GM19455 (cell line): ENCODE measurements at regions not wholly inside any gene's neighbourhood (a gene's known extent, or its start where the extent isn't known, plus 50 kb on each side); places are given as distances from the start of the nearest gene placed in this dataset.

Experiments used
- ATAC-seq: cut with Tn5 transposase; IDR thresholded peaks from one replicate; pipeline ENCODE4 v1.9.1; 2021; ENCODE audit not compliant: unreplicated experiment

GRCh38 chr20:24773751-24774201 is 175.3 kb upstream of the CST7 start:
- ATAC-seq, result no peak

GRCh38 chr20:24775966-24776365 is 173.1 kb upstream of the CST7 start:
- ATAC-seq, result no peak

DNA sequence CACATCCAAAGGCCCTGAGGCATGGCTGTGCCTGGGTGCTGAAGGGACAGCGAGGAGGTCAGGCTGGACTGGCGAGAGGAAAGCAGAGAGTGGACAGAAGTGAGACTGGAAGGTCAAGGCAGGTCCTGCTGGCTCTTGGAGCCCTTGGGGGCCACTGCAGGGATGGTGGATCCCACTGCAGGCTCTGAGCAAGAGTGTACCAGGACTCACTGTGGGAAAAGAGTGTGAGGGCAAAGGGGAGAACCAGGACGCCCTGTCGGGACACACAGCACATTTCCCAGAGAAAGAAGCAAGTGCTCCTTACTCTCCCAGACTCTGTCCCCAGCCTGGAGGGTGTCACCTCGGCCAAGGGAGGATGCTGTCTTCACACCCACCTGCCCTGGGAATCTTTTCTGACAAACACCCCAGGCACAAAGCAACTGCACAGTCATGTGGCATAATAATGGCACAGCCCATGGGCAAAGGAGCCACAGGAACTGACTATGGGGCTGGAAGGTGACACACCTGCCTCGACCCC is 172.3 kb upstream of the CST7 start:
- ATAC-seq, result no peak

GRCh38 chr20:24777746-24778145 is 171.3 kb upstream of the CST7 start:
- ATAC-seq, result no peak

- no peak for ATAC-seq
Observed at GRCh38 chr20:24778585-24779031, 170.5 kb upstream of the CST7 start.

- no peak for ATAC-seq
Observed at GRCh38 chr20:24779131-24779530, 169.9 kb upstream of the CST7 start.

- no peak for ATAC-seq
Observed at GRCh38 chr20:24779946-24780345, 169.1 kb upstream of the CST7 start.

GRCh38 chr20:24780674-24781417 is 168.2 kb upstream of the CST7 start:
- no peak for ATAC-seq

GRCh38 chr20:24781418-24781980 is 167.6 kb upstream of the CST7 start:
- no peak for ATAC-seq

- no peak for ATAC-seq
Observed at GRCh38 chr20:24782301-24782700, 166.8 kb upstream of the CST7 start.

GRCh38 chr20:24782801-24783630 is 166.1 kb upstream of the CST7 start:
- ATAC-seq, result no peak

- peak; percentile 55 for ATAC-seq
Observed at GRCh38 chr20:24783631-24784492, 165.2 kb upstream of the CST7 start.

DNA sequence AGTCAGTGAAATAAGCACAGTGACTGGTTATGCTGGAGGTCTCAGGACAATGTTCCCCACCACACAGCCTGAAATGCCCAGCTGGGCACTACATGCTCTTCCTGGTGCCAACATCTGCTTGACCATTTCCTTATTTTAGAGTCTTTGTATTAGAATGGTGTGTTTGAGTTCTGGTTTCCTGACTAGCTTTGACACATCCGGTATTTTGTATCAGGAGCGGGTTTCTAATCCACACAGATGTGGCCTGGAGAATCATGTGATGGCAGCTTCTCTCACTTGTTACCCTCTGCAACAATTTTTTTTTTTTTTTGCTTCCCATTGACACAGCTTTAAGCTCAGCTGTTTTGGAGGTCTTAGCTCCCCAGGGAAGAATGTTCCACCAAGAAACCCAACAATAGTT is 164.5 kb upstream of the CST7 start:
- ATAC-seq, result no peak

DNA sequence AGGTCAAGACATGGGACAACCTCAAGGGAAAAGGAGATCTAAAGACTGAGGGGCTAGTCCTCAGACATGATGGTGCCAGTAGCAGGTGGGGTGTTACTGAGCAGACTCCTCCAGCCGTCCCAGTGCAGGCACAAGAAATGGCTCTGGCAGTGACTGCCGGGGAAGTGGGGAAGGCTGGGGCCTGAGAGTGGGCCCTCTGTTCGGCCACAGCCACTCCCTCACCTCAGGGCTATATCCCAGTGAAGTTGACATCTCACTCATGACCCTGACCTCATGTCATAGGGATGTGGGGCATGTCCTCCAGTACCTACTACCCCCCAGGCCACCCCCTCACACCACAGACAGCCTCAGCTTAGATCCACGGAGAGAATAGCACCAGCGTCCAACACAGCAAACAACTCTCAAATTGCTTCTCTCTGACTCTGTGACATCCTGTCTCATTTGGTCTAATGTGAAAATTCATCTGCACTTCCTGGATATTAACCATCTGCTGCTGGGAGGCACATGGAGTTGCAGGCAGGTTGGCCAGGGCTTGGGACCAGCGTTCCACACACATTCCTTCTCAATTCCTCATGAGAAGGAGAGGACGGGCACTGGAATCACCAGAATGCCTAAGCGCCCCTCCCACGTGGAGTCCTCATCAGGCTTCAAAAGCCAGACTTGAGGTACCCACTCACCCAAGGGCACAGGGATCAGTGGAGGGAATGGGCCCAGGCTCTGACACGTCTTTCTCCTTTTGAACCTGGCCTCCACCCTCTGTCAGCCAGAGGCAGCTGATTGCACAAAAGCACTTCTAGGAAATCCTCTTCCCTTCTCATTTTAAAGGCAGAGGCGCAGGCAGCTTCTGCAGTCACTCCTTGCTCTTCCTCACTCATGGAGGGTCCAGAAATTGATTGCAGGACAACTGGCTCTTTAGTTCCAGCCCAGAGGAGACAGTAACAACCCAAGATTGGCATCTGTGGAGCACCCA is 163.6 kb upstream of the CST7 start:
- ATAC-seq, result no peak

GRCh38 chr20:24786111-24786495 is 163.0 kb upstream of the CST7 start:
- no peak for ATAC-seq

GRCh38 chr20:24786646-24787045 is 162.4 kb upstream of the CST7 start:
- no peak for ATAC-seq

DNA sequence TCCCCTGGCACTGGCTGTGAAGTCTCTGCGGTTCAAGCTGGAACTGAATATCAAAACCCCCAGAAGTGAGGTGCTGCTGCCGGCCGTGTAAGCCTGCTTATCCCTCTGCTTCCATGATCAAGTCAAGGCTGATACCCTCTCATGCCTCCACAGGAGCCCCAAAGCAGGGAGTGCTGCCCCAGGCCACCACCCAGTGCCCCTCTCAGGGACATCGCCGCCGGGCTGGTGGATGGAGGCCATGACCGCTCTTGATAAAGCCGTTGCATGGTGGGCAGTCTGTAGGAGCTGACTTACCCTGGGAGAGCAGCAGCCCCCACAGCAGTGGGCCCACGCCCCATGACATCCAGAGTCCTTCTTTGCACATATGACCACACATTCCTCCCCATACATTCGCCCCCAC is 162.0 kb upstream of the CST7 start:
- ATAC-seq, result no peak

DNA sequence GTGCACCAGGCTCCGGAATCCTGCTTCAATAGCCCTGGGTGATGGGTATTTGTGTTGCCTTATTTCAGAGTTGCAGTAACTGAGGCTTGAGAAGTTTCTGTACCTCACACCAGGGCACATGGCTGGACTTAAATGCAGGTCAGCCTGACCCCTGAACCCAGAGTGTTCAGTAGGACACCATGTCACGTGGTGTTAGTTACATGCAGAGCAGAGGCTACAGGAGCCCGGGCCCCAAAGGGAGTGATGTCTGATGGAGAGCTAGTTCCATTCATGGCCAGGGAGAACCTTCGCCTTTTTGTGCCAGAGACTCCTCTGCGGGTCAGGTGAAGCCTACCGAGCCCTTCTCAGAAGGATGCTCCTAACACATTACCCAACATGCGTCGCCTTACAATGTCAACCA is 161.4 kb upstream of the CST7 start:
- no peak for ATAC-seq

DNA sequence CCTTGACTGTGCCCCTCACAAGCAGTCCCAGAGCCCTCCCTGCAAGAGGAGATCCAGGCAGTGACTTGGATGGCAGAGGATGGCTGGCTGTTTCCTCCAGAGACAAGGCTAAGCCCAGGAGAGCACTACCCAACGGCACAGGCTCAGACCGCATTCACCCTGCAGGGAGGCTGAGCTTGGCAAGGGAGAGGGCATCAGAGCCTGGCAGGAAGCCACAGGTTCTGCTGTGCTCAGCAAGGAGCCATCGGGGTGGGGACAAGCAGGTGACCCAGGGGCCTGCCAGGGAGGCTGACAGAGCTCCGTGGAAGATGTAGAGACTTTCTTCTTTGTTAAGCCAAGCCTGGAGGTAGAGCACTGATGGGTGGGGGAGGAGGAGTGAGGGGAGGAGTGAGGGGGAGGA is 159.2 kb upstream of the CST7 start:
- ATAC-seq, result no peak
